Right ventricle myocardium superior (tissue), 1 donor: ENCODE measurements at regions not wholly inside any gene's neighbourhood (a gene's known extent, or its start where the extent isn't known, plus 50 kb on each side); places are given as distances from the start of the nearest gene placed in this dataset.

Source experiments
- ATAC-seq: fragments of 200-7000 bp; cut with Tn5 transposase; one replicate; pipeline ENCODE4 v1.9.1; 2020; ENCODE audit warnings: mild to moderate bottlenecking; ENCODE audit not compliant: poor library complexity
- DNase-seq: peaks from one replicate; pipeline ENCODE4 v3.0.0-alpha.2; 2020
- intact Hi-C: fragments of 100-400 bp; cut with DNase I; formaldehyde crosslinking; loops from one replicate; pipeline ENCODE4 v1.11.2; 2022
- donor health status: DM: no; HTN: yes; CAD: no; lungs with severe emphysema.

DNA sequence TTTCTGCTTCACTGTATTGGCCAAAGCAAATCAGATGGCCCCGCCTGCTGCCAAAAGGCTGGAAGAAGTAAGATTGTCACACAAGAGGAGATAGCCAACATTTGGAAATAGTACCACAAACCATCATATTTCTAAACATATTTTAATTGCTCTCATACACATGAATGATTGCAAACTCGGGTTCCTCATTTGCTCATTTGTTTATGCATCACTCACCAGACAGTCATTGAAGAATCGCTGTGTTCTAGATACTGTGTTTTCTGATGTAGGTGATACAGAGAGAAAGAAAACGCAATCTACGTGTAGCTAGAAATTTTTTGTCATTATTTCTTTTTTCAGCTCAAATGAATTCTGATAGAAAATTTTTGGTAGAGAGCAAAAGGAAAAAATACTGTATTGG is 1103.4 kb downstream of the TSN start:
- no peak for DNase-seq
- intact Hi-C loops: no loop called here
- no peak for ATAC-seq

DNA sequence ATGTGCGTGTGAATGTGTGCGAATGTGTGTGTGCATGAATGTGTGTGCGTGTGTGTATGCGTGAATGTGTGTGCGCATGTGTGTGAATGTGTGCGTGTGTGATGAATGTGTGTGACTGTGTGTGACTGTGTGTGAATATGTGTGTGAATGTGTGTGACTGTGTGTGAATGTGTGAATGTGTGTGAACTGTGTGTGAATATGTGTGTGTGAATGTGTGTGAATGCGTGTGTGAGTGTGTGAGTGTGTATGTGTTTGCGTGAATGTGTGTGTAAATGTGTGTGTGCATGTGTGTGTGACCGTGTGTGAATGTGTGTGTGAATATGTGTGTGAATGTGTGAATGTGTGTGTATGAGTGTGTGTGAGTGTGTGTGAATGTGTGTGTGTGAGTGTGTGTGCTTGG is 1103.8 kb downstream of the TSN start:
- intact Hi-C loops: no loop called here
- no peak for ATAC-seq

DNA sequence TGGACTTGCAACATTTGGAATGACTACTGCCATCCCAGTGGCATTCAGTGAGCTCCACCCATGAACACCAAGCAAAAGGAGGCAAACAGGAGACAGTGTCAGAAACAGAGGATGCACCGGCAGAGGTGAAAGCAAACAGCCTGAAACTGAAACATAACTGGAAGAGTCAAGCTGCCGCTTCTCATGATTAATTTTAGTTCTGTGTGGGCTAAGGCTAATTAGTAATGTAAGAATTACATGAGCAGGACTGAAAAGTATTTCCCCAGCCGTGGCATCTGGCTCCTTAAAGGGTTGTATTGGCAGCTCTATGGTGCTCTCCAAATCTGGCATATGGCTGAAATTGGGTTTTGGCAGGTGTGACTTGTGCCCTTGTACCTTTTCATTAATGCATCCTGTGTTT is 1108.1 kb downstream of the TSN start:
- ATAC-seq (no peak), DNase-seq (no peak)
- intact Hi-C loops: no loop called here

More for the DNA sequence above, 1103.8 kb downstream of the TSN start:
- DNase-seq: no peak

DNA sequence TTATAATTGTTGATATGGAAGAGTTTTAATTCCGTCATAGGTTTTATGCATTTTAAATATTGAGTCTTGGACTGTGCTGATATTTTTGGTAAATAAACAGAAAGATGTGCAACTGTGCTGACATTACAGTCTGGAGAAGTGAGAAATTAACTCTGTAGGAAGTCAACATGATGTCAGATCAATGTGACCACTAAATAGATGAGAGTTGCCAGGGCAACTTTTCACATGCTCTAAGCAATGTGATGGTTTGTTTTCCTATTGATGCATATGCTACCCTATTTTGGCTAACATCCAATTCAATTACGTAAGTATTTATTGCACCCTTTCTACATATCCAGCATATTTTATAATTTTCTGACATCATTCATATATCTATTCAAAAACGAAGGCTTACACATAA is 1109.3 kb downstream of the TSN start:
- intact Hi-C loops: no loop called here
- DNase-seq: no peak
- ATAC-seq: no peak

DNA sequence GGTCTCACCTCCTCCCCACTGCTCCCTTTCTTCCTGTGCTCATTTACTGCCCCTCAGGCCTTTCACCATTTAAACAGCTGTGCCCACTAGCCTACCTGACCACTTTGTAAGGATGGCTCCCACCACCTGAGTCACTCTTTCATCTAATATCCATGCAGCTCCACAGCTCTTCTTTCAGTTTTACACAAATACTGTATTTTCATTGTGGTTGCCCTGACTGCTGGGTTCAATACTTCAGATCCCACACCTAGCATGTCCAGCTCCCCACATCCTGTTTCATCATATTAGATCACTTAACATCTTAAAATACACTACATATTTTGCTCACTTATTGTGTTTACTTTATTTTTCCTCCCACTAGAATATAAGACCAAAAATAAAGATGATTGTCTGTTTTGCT is 1110.6 kb downstream of the TSN start:
- DNase-seq: no peak
- no peak for ATAC-seq
- intact Hi-C loops: no loop called here

DNA sequence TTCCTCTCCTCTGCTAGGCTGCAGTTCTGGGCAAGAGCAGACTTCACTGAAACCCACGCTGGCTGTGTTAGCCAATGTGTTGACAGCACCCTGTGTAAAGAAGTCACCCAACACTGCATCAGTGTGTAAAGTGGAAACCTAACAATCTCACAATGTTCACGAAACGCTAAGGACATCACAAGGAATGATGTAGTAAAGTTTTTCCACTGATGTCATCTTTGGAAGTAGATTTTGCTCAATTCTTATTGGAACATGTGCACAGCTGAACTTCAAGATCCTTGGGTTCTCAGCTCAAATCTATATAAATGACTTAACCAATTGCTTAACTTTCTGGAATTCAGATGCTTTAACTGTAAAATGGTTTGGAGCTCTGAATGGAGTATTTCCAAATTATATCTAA is 1112.5 kb downstream of the TSN start:
- DNase-seq (no peak), ATAC-seq (no peak)
- intact Hi-C loops: no loop called here

DNA sequence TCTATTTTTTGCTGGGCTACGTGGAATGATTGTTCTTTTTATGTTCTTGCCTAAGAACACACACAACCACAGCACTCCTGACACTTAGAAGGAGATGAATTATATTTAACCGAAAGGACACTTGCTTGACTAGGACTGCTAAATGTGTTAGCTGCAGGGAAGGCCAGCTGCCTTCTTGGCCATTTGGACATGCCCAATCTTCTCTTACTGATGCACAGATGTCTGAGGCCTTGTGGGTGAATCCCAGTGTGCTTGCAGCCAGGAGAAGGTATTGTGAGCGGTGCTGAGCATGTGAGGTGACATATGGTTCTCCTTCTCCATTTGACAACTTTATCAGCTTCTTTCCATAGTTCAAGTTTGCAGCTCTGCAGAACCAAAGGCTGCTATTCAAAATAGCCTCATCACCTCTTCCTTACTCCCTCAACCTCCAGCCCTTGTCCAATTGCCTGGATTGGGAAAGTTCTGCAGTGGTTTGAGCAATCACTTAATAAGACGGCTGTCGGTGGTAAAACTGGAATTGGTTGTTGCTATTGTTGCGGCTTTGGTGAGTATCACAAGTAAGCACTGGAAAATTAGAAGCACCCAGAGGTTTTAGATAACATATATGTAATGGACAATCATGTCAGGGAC is 1113.3 kb downstream of the TSN start:
- no peak for ATAC-seq
- no peak for DNase-seq
- intact Hi-C loops: no loop called here

DNA sequence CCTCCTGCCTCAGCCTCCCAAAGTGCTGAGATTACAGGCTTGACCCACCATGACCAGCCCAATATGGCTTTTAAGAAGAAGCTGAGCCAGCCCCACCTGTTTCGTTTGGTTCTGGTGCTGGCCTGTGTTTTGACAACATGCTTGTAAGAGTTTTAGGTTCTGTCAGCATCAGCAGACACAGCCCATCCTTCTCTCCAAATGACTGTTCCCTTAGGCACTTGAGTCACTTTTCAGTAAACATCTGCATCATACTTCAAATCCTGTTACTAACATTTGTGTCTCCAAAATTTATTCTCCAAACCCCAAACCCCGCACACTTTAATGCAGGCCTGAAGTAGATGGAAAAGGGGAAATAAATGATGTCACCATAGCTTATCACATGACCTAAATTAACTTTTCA is 1118.5 kb downstream of the TSN start:
- DNase-seq (no peak), ATAC-seq (no peak)
- intact Hi-C loops: no loop called here

DNA sequence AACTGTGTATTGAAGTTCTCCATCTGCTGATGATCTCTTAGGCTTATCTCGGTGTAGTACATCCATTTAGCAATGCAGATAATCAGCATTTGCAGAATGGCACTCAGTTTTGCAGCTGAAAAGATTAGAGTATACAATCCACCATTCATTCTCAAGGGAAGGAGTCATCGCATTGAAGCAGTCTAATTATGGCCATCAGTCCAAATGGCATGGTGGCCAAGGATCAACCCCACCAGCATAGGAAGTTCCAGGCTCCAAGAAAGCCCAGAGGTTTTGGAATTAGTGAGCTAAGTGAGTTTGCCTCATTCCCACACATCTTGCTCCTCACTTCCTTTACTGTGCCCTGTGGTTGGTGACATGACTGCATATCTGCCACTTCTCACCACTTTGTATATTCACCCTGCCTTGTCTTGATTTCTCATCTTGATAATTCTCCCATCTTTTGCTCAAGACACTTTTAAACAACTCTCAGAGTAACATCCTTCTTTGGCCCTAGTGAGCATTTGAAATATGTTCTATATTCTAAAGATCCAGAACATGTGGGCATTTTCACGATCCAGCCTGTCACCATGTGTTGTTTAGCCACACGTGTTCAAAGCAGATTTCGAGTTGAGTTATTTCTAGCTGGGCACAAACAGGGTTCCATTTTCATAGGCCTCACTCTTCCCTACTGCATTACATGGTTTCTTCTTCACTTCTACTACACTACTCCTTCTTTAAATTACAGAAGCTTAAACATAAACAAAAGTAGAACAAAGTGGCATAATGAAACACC is 1119.8 kb downstream of the TSN start:
- DNase-seq: no peak
- intact Hi-C loops: no loop called here
- ATAC-seq: no peak

DNA sequence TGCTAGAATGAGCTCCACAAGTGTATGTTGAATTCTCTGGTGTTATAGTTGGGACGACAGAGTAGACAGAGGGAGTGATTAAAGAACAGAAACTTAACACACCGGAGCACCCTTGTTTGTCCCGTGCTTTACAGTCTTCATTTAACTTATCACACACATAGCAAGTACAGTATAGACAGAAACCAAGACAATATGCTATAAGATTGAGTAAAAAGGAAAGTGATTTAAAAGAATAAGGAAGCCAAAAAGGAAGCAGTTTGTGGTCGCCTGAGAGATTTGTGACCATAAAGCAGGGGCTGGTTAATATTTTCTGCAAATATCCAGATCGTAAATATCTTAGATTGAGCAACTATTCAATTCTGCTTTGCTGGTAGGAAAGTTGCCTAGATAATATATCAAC is 1128.4 kb downstream of the TSN start:
- intact Hi-C loops: no loop called here

DNA sequence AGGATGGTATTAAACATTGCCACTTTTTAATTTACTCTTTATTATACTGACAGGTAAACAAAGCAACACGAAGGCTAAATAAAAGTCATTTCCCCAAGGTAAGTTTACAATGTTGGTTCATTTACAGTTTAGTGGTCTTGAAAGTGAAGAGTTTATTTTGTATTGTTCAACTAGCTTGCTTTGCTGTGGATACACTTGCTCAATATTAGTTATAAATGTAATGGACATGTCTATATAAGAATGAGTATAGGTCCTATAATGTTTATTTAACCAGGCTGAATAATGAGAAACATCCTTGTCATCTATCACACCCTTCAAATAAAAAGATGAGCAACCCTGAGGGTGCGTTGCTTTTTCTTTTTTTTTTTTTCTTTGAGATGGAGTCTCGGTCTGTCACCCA is 1129.4 kb downstream of the TSN start:
- no peak for ATAC-seq
- no peak for DNase-seq
- intact Hi-C loops: no loop called here

More for the DNA sequence above, 1128.4 kb downstream of the TSN start:
- DNase-seq (no peak), ATAC-seq (no peak)

DNA sequence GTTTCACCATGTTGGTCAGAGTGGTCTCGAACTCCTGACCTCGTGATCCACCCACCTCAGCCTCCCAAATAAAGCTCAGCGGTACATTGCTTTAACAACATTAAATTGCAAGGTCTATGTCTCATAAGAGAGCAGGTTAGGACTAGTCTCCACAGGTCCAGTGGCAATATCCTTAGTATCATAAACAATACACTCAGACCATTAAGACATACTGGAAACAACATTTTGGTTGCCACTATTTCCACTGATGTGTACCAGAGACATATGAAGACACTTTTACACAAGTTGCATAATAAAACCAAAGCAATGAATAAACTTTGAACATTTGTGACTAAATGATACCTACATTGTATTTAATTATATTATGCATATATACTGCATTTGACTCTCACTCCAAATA is 1130.0 kb downstream of the TSN start:
- intact Hi-C loops: no loop called here
- DNase-seq (no peak), ATAC-seq (no peak)

DNA sequence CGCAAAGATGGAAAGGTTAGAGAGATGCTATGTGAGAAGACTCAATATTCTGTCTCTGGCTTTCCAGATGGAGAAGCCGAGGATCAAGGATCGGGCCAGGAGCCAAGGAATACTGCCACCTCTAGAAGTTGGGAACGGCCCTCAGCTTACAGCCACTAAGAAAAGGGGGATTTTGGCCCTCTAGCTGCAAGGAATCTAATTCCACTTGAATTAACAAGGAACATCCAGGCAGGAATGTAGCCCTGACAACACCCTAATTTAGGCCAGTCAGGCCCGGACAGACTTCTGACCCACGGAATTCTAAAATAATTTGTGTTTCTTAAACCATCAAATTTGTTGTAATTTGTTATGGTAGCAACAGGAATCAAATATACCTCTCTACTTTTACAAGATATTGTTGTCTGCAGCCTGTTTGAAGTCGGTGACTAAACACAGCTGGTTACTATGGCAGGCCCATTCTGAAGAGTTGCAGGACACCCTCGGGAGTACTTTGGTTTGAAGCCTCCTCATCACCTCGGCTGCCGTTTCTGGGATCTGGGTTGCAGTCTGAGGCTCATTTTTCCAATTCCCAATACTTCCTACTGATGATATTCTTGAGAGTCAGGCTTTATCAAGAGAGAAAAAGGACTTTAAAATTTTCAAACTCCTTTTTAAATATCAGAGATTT is 1131.2 kb downstream of the TSN start:
- intact Hi-C loops: no loop called here
- DNase-seq: no peak
- ATAC-seq: no peak

DNA sequence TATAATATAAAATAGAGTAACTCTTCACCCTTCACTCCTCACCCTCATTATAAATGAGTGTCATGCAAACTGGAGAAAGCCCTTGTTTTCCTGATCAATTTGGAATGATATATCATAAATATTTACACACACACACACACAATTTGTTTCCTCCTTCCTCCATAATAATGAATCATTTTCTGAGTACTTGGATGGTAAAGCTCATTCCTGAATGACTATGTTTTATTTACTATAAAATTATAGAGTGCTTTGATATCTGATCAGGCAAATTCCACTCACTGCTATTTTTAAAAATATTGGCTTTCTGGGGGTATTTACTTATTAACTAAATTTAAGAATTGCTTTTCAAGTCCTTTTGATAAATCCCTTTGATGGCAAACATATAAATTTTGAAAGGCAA is 1125.5 kb upstream of the CNTNAP5 start:
- intact Hi-C loops: no loop called here
- ATAC-seq (no peak), DNase-seq (no peak)

DNA sequence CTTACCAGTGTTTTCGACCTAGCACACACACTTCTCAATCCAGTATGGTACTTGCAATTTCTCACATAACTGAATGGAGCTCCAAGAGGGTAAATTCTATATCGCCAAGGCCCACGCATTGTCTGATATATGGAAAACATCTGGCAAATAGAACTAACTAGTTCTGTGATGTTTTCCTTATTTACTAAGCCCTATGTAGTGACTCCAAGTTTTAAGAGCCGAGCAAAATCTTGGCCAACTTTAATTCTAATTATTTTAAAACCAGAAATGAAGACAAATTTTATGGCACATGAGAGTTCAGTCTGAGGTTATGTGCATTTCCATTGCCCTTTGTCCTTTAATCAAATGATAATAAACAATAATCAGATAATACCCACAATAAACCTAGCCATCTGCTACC is 1119.7 kb upstream of the CNTNAP5 start:
- ATAC-seq (no peak), DNase-seq (no peak)
- intact Hi-C loops: no loop called here

DNA sequence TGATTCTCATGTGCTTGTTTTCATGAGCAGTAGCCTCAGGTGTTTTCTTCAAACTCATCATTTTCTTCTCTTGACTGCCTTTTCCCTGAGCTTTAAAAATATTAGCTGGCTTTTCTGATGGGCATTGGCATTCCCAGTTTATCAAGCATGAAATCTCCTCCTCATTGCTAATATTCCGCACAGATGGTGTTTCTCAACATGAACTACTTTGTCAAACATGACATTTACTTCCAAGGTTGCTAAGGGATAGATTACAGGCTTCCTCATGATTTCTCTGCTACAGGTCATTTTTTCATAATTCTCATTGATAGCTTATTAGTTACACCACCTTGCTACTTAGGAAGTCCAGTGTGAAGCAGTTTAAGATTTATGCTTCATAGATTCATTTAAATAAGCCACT is 1116.9 kb upstream of the CNTNAP5 start:
- intact Hi-C loops: no loop called here
- ATAC-seq (no peak), DNase-seq (no peak)

DNA sequence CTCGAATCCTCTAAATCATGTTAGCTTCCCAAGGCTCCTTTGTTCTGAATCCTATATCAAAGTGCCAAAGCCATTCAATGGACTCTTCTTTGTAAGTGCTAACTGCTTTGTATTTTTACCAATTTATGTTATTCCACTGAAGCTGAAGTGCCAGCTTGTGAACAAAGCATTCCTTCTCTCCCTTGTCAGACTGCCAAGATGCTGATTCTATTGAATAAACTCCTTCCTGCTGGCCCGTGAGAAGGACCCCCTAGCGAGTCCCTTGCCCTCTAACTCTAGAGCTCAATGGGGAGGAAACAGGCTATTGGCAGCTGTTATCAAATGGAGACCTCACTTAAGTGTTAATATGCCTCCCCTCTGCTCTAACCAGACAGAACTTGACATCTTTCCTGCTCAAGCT is 1097.9 kb upstream of the CNTNAP5 start:
- intact Hi-C loops: no loop called here
- no peak for ATAC-seq
- DNase-seq: no peak

DNA sequence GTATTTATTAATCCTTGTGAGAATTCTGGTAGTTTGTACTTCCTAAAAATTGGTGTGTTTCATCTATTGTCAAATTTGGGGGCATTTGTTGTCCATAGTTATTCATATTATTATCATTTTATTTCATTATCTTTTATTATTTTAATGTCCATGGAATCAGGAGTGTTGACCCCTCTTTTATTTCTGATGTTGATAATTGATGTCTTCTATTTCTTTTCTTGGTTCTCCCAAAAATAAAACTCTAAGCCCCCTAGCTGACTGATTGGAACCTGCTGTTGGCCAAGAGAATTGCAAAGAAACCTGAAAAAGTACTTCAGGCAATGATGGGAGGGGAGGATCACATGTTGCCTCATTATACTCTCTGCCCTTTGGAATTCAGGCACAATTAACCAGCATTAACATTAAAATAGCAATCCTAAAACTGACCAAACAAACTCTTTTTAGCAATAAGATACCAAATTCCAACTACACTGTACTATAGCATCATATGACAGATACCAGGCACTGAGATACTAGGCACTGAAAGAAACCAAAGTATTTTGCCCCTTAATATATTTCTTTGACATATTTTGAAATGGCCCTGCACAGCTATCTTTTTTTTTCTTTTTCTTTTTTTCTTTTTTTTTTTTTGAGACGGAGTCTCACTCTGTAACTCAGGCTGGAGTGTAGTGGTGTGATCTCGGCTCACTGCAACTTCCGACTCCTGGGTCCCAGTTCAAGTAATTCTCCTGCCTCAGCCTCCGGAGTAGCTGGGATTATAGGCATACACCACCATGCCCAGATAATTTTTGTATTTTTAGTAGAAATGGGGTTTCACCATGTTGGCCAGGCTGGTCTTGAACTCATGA is 1097.2 kb upstream of the CNTNAP5 start:
- intact Hi-C loops: no loop called here
- DNase-seq: no peak
- no peak for ATAC-seq

DNA sequence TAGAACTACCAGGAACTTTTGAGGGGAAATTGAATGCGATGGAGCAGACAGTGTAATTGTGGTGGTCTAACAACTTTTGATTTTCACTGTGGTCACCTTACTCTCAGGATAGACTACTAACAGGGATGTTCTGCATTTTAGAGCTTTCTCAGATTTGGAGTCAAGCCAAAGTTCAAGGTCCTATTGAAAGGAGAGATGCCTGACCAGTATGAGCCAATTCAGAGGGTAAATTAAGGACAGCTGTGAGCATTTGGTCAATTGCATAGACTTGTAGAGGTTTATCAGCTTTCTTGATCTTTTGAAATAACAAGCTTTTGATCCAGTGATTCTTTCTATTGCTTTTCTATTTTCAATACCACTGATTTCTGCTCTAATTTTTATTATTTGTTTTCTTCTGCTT is 1095.7 kb upstream of the CNTNAP5 start:
- intact Hi-C loops: no loop called here
- ATAC-seq: no peak
- DNase-seq: no peak
